PC-9 (cell line): ENCODE measurements at regions not wholly inside any gene's neighbourhood (a gene's known extent, or its start where the extent isn't known, plus 50 kb on each side); places are given as distances from the start of the nearest gene placed in this dataset.

ENCODE experiments used
- BruUV-seq: library from RNA; stranded (reverse); fragments of 400-500 nt; replicated peaks from 2 replicates; lab custom pipeline; 2021; lab: Mats Ljungman, UMichigan
- CTCF ChIA-PET: fragments of 300-600 bp; sonication (Branson Sonifier 250); formaldehyde crosslinking; loops from one replicate; lab custom pipeline; 2022; ENCODE audit warnings: antibody characterized with exemption; lab: Charles Lee
- POLR2A ChIA-PET: fragments of 300-600 bp; sonication (Branson Sonifier 250); formaldehyde crosslinking; loops from one replicate; lab custom pipeline; 2022; ENCODE audit warnings: antibody characterized with exemption; ENCODE audit not compliant: unreplicated experiment; lab: Charles Lee
- DNase-seq, 2 experiments: peaks; one replicate each; pipeline versions ENCODE4 v3.0.0 to v3.0.0-alpha.2; 2015 to 2022; ENCODE audit warnings: mixed read lengths in 1 of 2
- H2AFZ ChIP-seq: fragments of 200-600 bp; sonication (generic); 2 replicates; pipeline ENCODE4 v1.8.1; 2017; ENCODE audit warnings: antibody characterized with exemption
- H3F3A ChIP-seq: fragments of 200-600 bp; sonication (generic); 2 replicates; pipeline ENCODE4 v1.8.1; 2017; ENCODE audit warnings: antibody characterized with exemption, mild to moderate bottlenecking, low read depth; ENCODE audit not compliant: insufficient read depth
- H3K27ac ChIP-seq: fragments of 200-600 bp; sonication (generic); 2 replicates; pipeline ENCODE4 v1.6.1; 2016; ENCODE audit warnings: mixed run types
- H3K27me3 ChIP-seq: fragments of 200-600 bp; sonication (generic); 2 replicates; pipeline ENCODE4 v1.6.1; 2016; ENCODE audit warnings: low read depth, mixed run types; ENCODE audit not compliant: insufficient read depth
- H3K36me3 ChIP-seq: fragments of 200-600 bp; sonication (generic); 2 replicates; pipeline ENCODE4 v1.6.1; 2016; ENCODE audit warnings: low read depth, mixed run types
- H3K4me1 ChIP-seq: fragments of 200-600 bp; sonication (generic); replicated peaks from 2 replicates; pipeline ENCODE4 v1.6.1; 2016; ENCODE audit warnings: mixed run types; ENCODE audit not compliant: insufficient read depth
- H3K4me2 ChIP-seq: fragments of 200-600 bp; sonication (generic); 2 replicates; pipeline ENCODE4 v1.6.1; 2017; ENCODE audit warnings: mixed run types
- H3K4me3 ChIP-seq: fragments of 200-600 bp; sonication (generic); 2 replicates; pipeline ENCODE4 v1.6.1; 2016; ENCODE audit warnings: mixed run types
- H3K79me2 ChIP-seq: fragments of 200-600 bp; sonication (generic); 2 replicates; pipeline ENCODE4 v1.6.1; 2017; ENCODE audit warnings: low read depth, mixed run types
- H3K9me2 ChIP-seq: fragments of 200-600 bp; sonication (generic); 2 replicates; pipeline ENCODE4 v1.8.1; 2017; ENCODE audit warnings: mild to moderate bottlenecking; ENCODE audit not compliant: insufficient read depth
- H3K9me3 ChIP-seq: fragments of 200-600 bp; sonication (generic); 2 replicates; pipeline ENCODE4 v1.8.1; 2016; ENCODE audit warnings: low read depth; ENCODE audit not compliant: insufficient read depth
- H4K20me1 ChIP-seq: fragments of 200-600 bp; sonication (generic); 2 replicates; pipeline ENCODE4 v1.8.1; 2017; ENCODE audit not compliant: insufficient read depth
- EZH2 ChIP-seq: fragments of 200-600 bp; sonication (generic); IDR thresholded peaks from 2 replicates; pipeline ENCODE4 v1.8.0; 2017; ENCODE audit warnings: antibody characterized with exemption, low read depth
- intact Hi-C: fragments of 100-400 bp; cut with micrococcal nuclease; formaldehyde crosslinking; loops from one replicate; pipeline ENCODE4 v1.10.0; 2022; ENCODE audit not compliant: unreplicated experiment
- TF ChIP-seq, protein P1 (sequence below): fragments of 200-600 bp; sonication (generic); conservative IDR thresholded peaks from 2 replicates; pipeline ENCODE4 v1.6.1; 2017; ENCODE audit warnings: mixed run types, antibody characterized with exemption, mild to moderate bottlenecking, moderate library complexity

DNA sequence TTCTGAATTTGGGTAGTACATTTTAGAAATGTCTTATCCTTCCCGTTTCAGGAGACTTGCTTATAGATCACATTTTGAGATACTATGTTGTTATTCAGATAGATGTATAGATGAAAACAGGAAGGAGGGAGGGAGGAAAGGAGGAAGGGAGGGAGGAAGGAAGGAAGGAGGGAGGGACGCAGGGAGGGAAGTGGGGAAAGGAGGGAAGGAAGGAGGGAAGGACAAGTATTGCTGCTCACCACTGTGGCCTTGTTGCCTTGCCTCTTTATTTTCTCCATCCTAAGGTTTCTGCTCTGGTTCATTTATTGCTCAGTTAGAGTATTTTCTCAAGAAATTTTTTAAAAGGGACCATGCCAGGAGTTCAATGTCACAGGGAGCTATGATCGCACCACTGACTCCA, 134.3 kb downstream of the LTN1 start:
- no peaks in the 10 kb centered on the region for H3K36me3 ChIP-seq
- H3K27ac ChIP-seq, result no peak overlapping the region
- H3K9me2 ChIP-seq, result no peaks in the 10 kb centered on the region
- no peaks in the 10 kb centered on the region for H3K9me3 ChIP-seq
- ChIA-PET CTCF (no interaction called here), POLR2A (interaction anchor here (0.6 kb wide), 1 partner anchor 287 kb away, joined by 7 read pairs; no protein-coding TSS in a partner anchor)
- no TSS peak for BruUV-seq
- no peak overlapping the region for H2AFZ ChIP-seq
- H3K27me3 ChIP-seq, result no peaks in the 10 kb centered on the region
- no peak for DNase-seq
- H3K79me2 ChIP-seq, result no peaks in the 10 kb centered on the region
- no peaks in the 10 kb centered on the region for H3F3A ChIP-seq
- no peak overlapping the region for H3K4me2 ChIP-seq
- no peak for TF ChIP-seq EZH2
- TF ChIP-seq, protein P1, sequence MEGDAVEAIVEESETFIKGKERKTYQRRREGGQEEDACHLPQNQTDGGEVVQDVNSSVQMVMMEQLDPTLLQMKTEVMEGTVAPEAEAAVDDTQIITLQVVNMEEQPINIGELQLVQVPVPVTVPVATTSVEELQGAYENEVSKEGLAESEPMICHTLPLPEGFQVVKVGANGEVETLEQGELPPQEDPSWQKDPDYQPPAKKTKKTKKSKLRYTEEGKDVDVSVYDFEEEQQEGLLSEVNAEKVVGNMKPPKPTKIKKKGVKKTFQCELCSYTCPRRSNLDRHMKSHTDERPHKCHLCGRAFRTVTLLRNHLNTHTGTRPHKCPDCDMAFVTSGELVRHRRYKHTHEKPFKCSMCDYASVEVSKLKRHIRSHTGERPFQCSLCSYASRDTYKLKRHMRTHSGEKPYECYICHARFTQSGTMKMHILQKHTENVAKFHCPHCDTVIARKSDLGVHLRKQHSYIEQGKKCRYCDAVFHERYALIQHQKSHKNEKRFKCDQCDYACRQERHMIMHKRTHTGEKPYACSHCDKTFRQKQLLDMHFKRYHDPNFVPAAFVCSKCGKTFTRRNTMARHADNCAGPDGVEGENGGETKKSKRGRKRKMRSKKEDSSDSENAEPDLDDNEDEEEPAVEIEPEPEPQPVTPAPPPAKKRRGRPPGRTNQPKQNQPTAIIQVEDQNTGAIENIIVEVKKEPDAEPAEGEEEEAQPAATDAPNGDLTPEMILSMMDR, result no peak
- intact Hi-C loops, result no loop called here
- no peak overlapping the region for H3K4me3 ChIP-seq
- no peaks in the 10 kb centered on the region for H3K4me1 ChIP-seq
- no peaks in the 10 kb centered on the region for H4K20me1 ChIP-seq

DNA sequence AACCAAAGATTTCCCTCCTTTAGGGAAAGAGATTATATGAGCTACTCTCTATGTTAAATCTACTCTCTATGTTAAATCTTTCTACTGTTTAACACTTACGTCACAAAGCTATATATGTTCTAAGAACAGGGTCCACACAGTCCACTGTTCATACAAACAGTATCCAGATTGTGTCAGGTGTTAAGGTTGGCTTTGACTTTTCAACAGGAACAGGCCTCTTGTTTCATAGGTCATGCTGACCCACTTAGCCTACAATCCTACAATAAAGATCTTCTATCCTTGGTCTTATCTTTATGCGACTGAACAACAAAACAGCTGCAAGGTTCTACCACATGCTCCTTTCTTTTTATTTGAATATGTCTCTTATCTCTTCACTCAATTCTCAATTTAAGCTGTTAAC, 134.9 kb downstream of the LTN1 start:
- no peaks in the 10 kb centered on the region for H3K27me3 ChIP-seq
- H3F3A ChIP-seq, result no peaks in the 10 kb centered on the region
- no peaks in the 10 kb centered on the region for H3K36me3 ChIP-seq
- BruUV-seq, result no TSS peak
- intact Hi-C loops, result no loop called here
- H3K4me1 ChIP-seq, result no peaks in the 10 kb centered on the region
- no peak overlapping the region for H2AFZ ChIP-seq
- POLR2A ChIA-PET, result interaction anchor here (0.6 kb wide), 1 partner anchor 286 kb away, joined by 7 read pairs; no protein-coding TSS in a partner anchor
- no peak for DNase-seq
- no peak overlapping the region for H3K27ac ChIP-seq
- H3K9me3 ChIP-seq, result no peaks in the 10 kb centered on the region
- no peaks in the 10 kb centered on the region for H3K79me2 ChIP-seq
- CTCF ChIA-PET, result no interaction called here
- no peaks in the 10 kb centered on the region for H3K9me2 ChIP-seq
- no peak overlapping the region for H3K4me3 ChIP-seq
- no peak overlapping the region for H3K4me2 ChIP-seq
- TF ChIP-seq, protein P1, result no peak
- no peak for TF ChIP-seq EZH2
- no peaks in the 10 kb centered on the region for H4K20me1 ChIP-seq

DNA sequence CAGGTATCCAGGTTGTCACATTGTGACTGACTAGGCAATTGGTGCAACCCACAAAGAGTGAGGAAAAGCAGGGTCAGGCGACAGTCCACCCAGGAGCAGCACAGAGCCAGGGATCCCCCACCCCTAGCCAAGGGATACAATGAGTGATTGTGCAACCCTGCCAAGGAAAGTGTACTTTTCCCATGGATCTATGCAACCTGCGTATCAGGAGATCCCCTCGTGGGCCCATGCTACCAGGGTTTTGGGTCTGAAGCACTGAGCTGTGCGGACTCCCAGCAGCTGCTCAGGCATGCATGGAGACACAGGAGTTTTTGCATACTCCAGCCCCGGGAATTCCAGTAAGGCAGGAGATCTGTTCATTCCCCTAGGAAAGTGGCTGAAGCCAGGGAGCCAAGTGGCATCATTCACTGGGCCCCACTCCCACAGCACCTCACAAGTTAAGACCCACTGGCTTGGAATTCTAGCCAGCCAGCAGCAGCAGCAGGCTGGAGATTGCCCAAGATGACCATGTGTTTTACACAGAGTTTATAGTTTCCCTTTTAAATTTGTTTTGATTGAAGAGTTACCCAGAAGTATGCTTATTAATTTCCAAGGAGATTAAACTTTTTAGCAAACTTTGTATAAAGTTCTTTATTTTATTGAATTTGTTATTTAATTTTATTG, 136.0 kb downstream of the LTN1 start:
- Histone ChIP-seq H3K4me3 (no peak overlapping the region), H3F3A (no peaks in the 10 kb centered on the region), H3K27ac (no peak overlapping the region), H3K9me3 (no peaks in the 10 kb centered on the region), H2AFZ (no peak overlapping the region), H3K36me3 (no peaks in the 10 kb centered on the region), H3K4me1 (no peaks in the 10 kb centered on the region), H4K20me1 (no peaks in the 10 kb centered on the region), H3K79me2 (no peaks in the 10 kb centered on the region), H3K27me3 (no peaks in the 10 kb centered on the region), H3K4me2 (no peak overlapping the region), H3K9me2 (no peaks in the 10 kb centered on the region)
- no peak for DNase-seq
- no TSS peak for BruUV-seq
- intact Hi-C loops, result no loop called here
- TF ChIP-seq, protein P1, result no peak
- no peak for TF ChIP-seq EZH2
- ChIA-PET CTCF (no interaction called here), POLR2A (no interaction called here)
